Stimulated activated CD4-positive, alpha-beta T cell treated with anti-CD3 and anti-CD28 coated beads, Interleukin-4, amount 100 ng/mL, for 48 hours (primary cell): ENCODE measurements at regions not wholly inside any gene's neighbourhood (a gene's known extent, or its start where the extent isn't known, plus 50 kb on each side); places are given as distances from the start of the nearest gene placed in this dataset.
"Not testable (repeated sequence)": the region's sequence is repeated elsewhere in the genome, so short reads cannot be mapped to it uniquely, and the experiment has no call there.

ENCODE experiments used
- DNase-seq, 2 donors: peaks; one replicate each; pipeline ENCODE4 v3.0.0-alpha.2; 2020; ENCODE audit warnings: low read depth in 2 of 2

DNA sequence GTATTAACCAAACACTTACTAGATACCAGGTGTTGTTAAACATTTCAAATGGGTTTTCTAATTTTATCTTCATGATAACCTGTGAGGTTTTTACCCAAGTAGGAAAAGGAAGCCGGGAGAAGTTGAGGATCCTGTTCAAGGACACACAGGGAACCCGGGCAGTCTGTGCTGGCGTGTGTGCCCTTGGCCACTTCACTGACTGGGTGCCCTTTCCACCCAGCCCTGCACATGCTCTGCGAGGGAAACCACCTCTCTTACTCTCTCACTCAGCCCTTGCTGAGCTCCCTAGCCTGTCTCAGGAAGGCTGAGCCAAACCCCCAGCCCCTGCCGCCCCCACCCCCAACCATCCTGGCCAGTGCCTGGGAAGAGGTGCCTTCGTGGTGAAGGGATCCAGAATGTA lies 51.8 kb downstream of the TEX44 start:
- DNase-seq, result no peak

DNA sequence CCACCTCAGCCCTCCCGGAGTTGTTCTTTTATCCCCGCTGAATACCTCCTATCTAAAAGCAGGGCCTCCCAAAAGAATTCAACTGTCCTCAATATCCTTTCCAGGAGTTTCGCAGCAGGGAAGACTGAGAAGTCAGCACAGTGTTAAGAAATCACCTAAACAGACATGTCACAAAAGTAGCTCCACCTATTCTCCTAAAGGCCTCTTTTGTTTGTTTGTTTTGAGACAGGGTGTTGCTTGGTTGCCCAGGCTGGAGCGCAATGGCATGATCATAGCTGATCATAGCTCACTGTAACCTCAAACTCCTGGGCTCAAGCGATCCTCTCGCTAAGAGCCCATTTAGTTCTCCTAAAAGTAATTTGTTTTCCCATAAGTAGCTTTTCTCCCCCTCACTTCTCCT lies 53.8 kb downstream of the TEX44 start:
- no peak for DNase-seq

GRCh38 chr2:231648579-231649174 lies 56.0 kb downstream of the TEX44 start:
- peak; percentile 48 to 50 for DNase-seq

DNA sequence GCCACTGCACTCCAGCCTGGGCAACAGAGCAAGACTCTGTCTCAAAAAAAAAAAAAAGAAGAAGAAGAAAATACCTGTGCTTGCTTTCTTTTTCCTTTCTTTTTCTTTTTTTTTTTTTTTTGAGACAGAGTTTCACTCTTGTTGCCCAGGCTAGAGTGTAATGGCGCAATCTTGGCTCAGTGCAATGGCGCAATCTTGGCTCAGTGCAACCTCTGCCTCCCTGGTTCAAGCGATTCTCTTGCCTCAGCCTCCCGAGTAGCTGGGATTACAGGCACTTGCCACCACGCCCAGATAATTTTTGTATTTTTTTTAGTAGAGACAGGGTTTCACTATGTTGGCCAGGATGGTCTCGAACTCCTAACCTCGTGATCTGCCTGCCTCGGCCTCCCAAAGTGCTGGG lies 56.8 kb upstream of the PTMA start:
- DNase-seq, result not testable (repeated sequence)

DNA sequence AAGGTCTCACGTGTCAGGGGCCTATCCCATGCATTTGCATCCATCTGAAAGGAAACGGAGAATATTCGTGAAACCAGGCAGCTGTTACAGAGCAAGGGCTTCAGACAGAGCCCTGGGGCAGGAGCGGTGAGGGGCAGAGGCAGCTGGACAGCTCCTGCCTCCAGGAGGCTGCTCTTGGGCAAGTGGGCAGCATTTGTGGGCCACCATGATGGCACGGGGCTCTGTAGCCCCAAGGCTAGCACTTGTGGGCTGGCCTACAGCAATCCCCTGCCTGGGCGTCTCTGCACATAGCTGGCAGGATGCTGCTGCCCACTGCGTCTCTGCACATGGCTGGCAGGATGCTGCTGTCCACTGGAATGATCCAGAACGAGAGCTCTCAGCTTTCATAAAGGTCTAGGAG lies 52.8 kb upstream of the PTMA start:
- DNase-seq, result no peak

- no peak for DNase-seq
These were observed 52.4 kb upstream of the PTMA start for GRCh38 chr2:231655894-231656293.
